ENCODE measurements at regions not wholly inside any gene's neighbourhood (a gene's known extent, or its start where the extent isn't known, plus 50 kb on each side); places are given as distances from the start of the nearest gene placed in this dataset.

- POLR2A ChIA-PET (ENCODE audit: unreplicated experiment), result no interaction called here
- no peak for DNase-seq
- intact Hi-C loops (cut with micrococcal nuclease), result no loop called here
These were observed 767.2 kb downstream of the NXPH1 start for GRCh38 chr7:9200626-9201025.

More at GRCh38 chr7:9200626-9201025, 767.2 kb downstream of the NXPH1 start:
- no TSS peak for BruUV-seq (replicated peaks)
- H3K9me1 ChIP-seq (ENCODE audit: insufficient read depth, low read length), result no peaks in the 10 kb centered on the region
- H4K8ac ChIP-seq (ENCODE audit: low read depth in 2 of 2, low read length in 2 of 2), result no peak overlapping the region
- no peaks in the 10 kb centered on the region for H3K36me3 ChIP-seq (ENCODE audit: control insufficient read depth, insufficient read depth, low read length)
- no peak overlapping the region for H3K27ac ChIP-seq (ENCODE audit: insufficient read depth, low read length)
- no peak overlapping the region for H2BK20ac ChIP-seq (ENCODE audit: low read depth, low read length)
- no peak overlapping the region for H3K23ac ChIP-seq (ENCODE audit: low read depth, low read length)
- no peak overlapping the region; the same call in 1 of the 2 replicates for H3K56ac ChIP-seq (ENCODE audit: extremely low read depth, insufficient read depth, low read length)
- no peak overlapping the region for H3K14ac ChIP-seq (replicated peaks; ENCODE audit: low read depth, low read length)
- no peaks in the 10 kb centered on the region for H4K20me1 ChIP-seq (ENCODE audit: insufficient read depth, low read length)
- in situ Hi-C loops (cut with MboI; ENCODE audit: low sequenced_read_pairs) (no loop called here), dilution Hi-C loops (cut with HindIII; ENCODE audit: low sequenced_read_pairs, unreplicated experiment) (no loop called here)
- no peak overlapping the region for H2BK15ac ChIP-seq (ENCODE audit: low read depth, low read length)
- TF ChIP-seq RAD21 (IDR thresholded peaks at IDR 0.05; ENCODE audit: low read length) (no peak), CEBPB (IDR thresholded peaks at IDR 0.05; ENCODE audit: low read depth, low read length) (no peak), POLR2A (IDR thresholded peaks at IDR 0.05; ENCODE audit: low read depth, low read length) (no peak), BHLHE40 (IDR thresholded peaks at IDR 0.05; ENCODE audit: low read depth, low read length) (no peak), CTCF (conservative IDR thresholded peaks at IDR 0.05; ENCODE audit: low read depth, low read length) (no peak), FOS (IDR thresholded peaks at IDR 0.05; ENCODE audit: low read depth, low read length) (no peak), MAFK (IDR thresholded peaks at IDR 0.05; ENCODE audit: low read depth, low read length) (no peak), RCOR1 (IDR thresholded peaks at IDR 0.05; ENCODE audit: insufficient replicate concordance, low read length) (no peak), MXI1 (IDR thresholded peaks at IDR 0.05; ENCODE audit: borderline replicate concordance, low read depth, low read length) (no peak), CHD1 (IDR thresholded peaks at IDR 0.05; ENCODE audit: low read depth, low read length) (no peak), MAZ (IDR thresholded peaks at IDR 0.05; ENCODE audit: borderline replicate concordance, low read depth, low read length) (no peak), USF2 (IDR thresholded peaks at IDR 0.05; ENCODE audit: low read depth, low read length) (no peak)
- ATAC-seq (ENCODE audit: low read depth), result no peak
- no CpG with 5 or more reads among the region's 4 CpGs for WGBS, 2 experiments (ENCODE audit: extremely low coverage in 2 of 2, insufficient read length in 1 of 2)
- H3K4me2 ChIP-seq (ENCODE audit: low read depth, low read length), result no peak overlapping the region
- no peak overlapping the region for H2BK120ac ChIP-seq (ENCODE audit: low read depth, low read length)
- no peaks in the 10 kb centered on the region for H3K9me3 ChIP-seq (ENCODE audit: control insufficient read depth, insufficient read depth, low read length)
- CTCF ChIA-PET, result no interaction called here
- no peak overlapping the region for H2AFZ ChIP-seq (replicated peaks; ENCODE audit: low read length, poor library complexity)
- no peak overlapping the region for H3K9ac ChIP-seq (ENCODE audit: low read depth, low read length)
- H2AK9ac ChIP-seq (replicated peaks; ENCODE audit: low read depth, low read length, poor library complexity), result no peak overlapping the region
- H3K27me3 ChIP-seq (ENCODE audit: control insufficient read depth, insufficient read depth, low read length), result no peaks in the 10 kb centered on the region
- H4K5ac ChIP-seq (ENCODE audit: low read depth, low read length), result no peak overlapping the region
- no peaks in the 10 kb centered on the region for H3K79me1 ChIP-seq (ENCODE audit: low read depth in 1 of 2, low read length in 2 of 2)
- H3K18ac ChIP-seq (ENCODE audit: low read depth, low read length), result no peak overlapping the region
- H2BK5ac ChIP-seq (ENCODE audit: low read depth, low read length, poor library complexity, severe bottlenecking), result no peak overlapping the region
- H3K4me3 ChIP-seq (ENCODE audit: insufficient read depth, low read depth, low read length), result no peak overlapping the region
- no peak overlapping the region for H4K91ac ChIP-seq (ENCODE audit: insufficient read depth, low read depth, low read length)
- H2AK5ac ChIP-seq (ENCODE audit: low read depth, low read length), result no peak overlapping the region
- H3K4me1 ChIP-seq (ENCODE audit: control insufficient read depth, insufficient read depth, low read length), result no peaks in the 10 kb centered on the region
- H3K4ac ChIP-seq (ENCODE audit: low read depth, low read length), result no peak overlapping the region

Measured in IMR-90 (cell line).